Middle frontal gyrus (tissue), 1 donor: ENCODE measurements at regions not wholly inside any gene's neighbourhood (a gene's known extent, or its start where the extent isn't known, plus 50 kb on each side); places are given as distances from the start of the nearest gene placed in this dataset.

Source experiments
- DNase-seq: peaks from one replicate; pipeline ENCODE4 v3.0.0-alpha.2; 2015; ENCODE audit warnings: low spot score; ENCODE audit errors: extremely low spot score

DNA sequence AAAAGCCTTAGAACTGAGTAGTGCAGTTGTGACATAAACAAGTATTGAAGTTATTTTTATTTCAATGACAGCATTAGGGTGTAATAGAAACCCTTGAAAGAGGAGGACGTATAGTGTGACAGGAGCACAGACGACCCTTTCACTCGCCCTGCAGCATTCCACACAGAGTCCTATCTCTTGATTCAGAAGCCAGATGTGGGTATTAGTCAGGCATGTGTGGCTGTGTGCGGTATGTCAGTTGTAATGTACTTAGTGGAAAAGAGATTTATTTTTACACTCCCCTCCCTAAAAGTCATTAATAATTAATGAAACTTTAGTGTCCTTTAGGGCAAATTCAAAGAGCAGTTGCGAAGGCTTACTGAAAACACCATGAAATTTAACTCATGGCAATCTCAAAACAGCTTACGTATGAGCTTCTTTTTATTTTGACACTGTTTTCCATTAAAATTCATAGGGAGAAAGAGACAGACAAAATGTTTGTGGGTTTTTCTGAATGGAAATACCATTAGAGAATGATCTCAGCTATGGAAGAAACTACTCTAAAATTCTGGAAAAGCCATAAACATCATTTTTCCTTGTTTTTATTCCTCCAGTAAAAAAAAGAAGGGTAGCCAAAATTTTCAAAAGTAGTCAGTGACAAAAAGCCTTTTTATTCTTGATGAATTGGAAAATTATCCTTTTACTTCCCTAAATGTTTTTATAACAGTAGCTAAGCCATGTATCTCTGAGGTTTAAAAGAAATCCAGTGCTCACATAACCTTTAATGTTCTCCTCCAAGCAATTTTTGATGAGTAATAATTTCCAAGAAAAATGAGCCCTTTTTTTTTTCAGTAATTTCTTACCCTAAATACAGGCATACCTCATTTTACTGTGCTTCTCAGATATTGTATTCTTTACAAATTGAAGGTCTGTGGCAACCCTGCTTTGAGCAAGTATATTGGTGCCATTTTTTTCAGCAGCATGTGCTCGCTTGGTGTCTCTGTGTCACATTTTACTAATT is 84.0 kb upstream of the DSEL start:
- DNase-seq, result no peak

GRCh38 chr18:67599277-67599676 is 82.8 kb upstream of the DSEL start:
- no peak for DNase-seq

DNA sequence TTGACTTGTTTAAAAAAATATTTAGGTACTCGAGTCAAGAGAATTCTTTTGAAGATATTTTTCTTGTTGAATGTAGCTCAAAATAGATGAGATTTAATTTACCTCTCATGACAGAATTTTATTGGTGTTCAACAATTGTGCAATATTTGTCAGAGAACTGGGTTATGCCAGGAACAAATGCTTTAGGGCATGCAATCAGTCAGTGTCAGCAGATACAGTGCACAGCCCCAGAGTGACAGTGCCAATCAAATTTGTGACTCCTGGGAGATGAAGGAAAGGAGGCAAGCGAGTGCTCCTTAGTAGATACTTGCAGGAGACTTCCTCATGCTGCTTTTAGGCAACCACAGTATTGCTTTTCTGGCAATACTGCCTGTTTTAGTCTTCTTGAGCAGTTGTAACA is 81.2 kb upstream of the DSEL start:
- DNase-seq, result no peak

DNA sequence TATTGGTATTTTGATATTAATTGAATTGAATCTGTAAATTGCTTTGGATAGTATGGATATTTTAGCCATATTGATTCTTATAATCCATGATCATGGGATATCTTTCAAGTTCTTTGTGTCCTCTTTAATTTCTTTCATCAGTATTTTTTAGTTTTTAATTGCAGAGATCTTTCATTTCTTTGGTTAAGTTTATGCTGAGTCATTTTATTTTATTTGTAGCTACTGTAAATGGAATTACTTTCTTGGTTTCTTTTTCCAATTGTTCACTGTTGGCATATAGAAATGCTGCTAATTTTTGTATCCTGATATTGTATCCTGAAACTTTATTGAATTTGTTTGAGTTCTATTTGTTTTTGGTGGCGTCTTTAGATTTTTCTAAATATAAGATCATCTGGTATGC is 79.5 kb upstream of the DSEL start:
- DNase-seq, result no peak

GRCh38 chr18:67590571-67591141 is 74.1 kb upstream of the DSEL start:
- no peak for DNase-seq

GRCh38 chr18:67589325-67589724 is 72.8 kb upstream of the DSEL start:
- DNase-seq, result no peak

GRCh38 chr18:67586101-67586500 is 69.6 kb upstream of the DSEL start:
- DNase-seq, result no peak

- no peak for DNase-seq
Observed at GRCh38 chr18:67583621-67584020, 67.1 kb upstream of the DSEL start.

- no peak for DNase-seq
Observed at GRCh38 chr18:67582488-67582887, 66.0 kb upstream of the DSEL start.

DNA sequence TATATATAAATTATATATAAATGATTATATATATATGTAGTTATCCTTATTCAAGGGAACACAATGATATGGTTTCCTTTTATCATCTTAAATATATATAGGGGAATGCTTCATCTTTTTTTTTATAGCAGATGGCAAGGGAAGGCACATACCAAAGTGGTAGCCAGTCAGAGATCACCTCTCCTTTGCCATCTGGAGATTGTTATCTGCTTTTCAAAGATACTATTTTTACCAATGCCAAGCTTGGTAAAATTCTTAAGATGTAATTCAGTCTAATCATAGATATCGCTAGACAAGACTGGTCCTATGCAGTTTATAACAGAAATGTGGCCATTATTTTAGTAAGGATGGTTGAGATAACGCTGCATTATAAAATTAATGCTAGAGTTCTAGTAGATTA is 64.7 kb upstream of the DSEL start:
- DNase-seq, result no peak

- no peak for DNase-seq
Observed at GRCh38 chr18:67577386-67577785, 60.9 kb upstream of the DSEL start.

DNA sequence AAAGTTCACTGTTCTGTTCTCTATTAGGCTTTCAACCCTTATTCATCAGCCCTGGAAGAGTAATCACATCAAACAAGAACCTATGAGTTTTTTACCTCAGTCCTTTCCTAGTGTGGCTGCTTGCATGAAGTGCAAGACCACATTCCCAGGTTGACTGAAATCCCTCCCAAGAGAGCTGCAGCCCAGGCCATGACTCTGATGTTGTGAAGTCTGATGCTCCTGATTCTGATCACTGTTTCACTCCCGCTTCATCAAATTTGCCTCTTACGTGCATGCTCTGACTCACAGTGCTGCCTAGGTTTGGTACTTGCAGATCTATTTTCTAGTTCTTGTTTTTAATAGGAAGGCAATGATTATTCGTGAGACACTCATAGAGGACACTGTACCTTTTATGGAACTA is 58.2 kb upstream of the DSEL start:
- DNase-seq, result no peak

DNA sequence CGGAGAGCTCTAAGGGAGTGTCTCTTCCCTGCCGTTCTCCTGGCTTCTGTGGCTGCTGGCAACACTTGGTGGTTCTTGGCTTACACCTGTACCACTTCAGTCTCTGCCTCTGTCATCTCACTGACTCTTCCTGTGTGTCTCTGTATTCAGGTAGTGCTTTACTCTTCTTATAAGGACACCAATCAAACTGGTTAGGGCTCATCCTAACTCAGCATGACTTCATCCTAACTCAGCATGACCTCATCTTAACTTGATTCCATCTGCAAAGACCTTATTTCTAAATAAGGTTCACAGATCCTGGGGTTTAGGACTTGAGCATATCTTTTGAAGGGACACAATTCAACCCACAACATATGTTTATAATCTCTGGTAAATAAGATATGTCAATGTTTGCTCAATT is 51.6 kb upstream of the DSEL start:
- DNase-seq, result no peak
